Natural killer cell (primary cell): ENCODE measurements at regions not wholly inside any gene's neighbourhood (a gene's known extent, or its start where the extent isn't known, plus 50 kb on each side); places are given as distances from the start of the nearest gene placed in this dataset.

ENCODE experiments used
- ATAC-seq, 3 donors: fragments of 150-1000 bp in 2 of 3; fragments of 200-7000 bp in 1 of 3; cut with Tn5 transposase; 1 replicate in 1 of 3; 2 replicates in 2 of 3; pipeline ENCODE4 v1.10.0; 2021; ENCODE audit warnings: mild to moderate bottlenecking in 2 of 3, moderate library complexity in 2 of 3
- DNase-seq, 2 donors: peaks; one replicate each; pipeline versions ENCODE4 v3.0.0 to v3.0.0-alpha.2; 2013 to 2021; ENCODE audit warnings: mixed read lengths in 1 of 2
- H3K27ac ChIP-seq: one replicate; pipeline ENCODE4 v1.5.1; 2013; ENCODE audit warnings: mild to moderate bottlenecking, low read length
- H3K27me3 ChIP-seq: one replicate; pipeline ENCODE4 v1.6.1; 2013; ENCODE audit warnings: low read length; ENCODE audit not compliant: control insufficient read depth, insufficient read depth
- H3K36me3 ChIP-seq: one replicate; pipeline ENCODE4 v1.6.1; 2013; ENCODE audit warnings: low read length; ENCODE audit not compliant: control insufficient read depth, insufficient read depth
- H3K4me1 ChIP-seq: one replicate; pipeline ENCODE4 v1.6.1; 2013; ENCODE audit warnings: low read length; ENCODE audit not compliant: control insufficient read depth, insufficient read depth
- H3K4me3 ChIP-seq: one replicate; pipeline ENCODE4 v1.5.1; 2013; ENCODE audit warnings: low read length
- H3K9me3 ChIP-seq: one replicate; pipeline ENCODE4 v1.6.1; 2013; ENCODE audit warnings: low read length; ENCODE audit not compliant: control insufficient read depth, insufficient read depth
- H3K27ac Mint-ChIP-seq, 2 donors: one replicate each; pipeline ENCODE4 v1.8.0; 2022; ENCODE audit warnings: mild to moderate bottlenecking in 2 of 2, mixed read lengths in 2 of 2, moderate library complexity in 1 of 2
- H3K27me3 Mint-ChIP-seq, 2 donors: one replicate each; pipeline ENCODE4 v1.8.0; 2022; ENCODE audit warnings: low read depth in 2 of 2, mixed read lengths in 2 of 2
- H3K36me3 Mint-ChIP-seq: one replicate; pipeline ENCODE4 v1.8.0; 2022; ENCODE audit warnings: mixed read lengths
- H3K4me1 Mint-ChIP-seq, 2 donors: one replicate each; pipeline ENCODE4 v1.8.0; 2022; ENCODE audit warnings: mixed read lengths in 2 of 2
- H3K4me3 Mint-ChIP-seq: one replicate; pipeline ENCODE4 v1.8.0; 2022; ENCODE audit warnings: mild to moderate bottlenecking, moderate library complexity, mixed read lengths
- H3K9me3 Mint-ChIP-seq, 2 donors: one replicate each; pipeline ENCODE4 v1.8.0; 2022; ENCODE audit warnings: mixed read lengths in 2 of 2
- WGBS: methylation state at CpG from one replicate; pipeline ENCODE4 v1.1.7; 2013; ENCODE audit warnings: missing lambda C conversion rate; ENCODE audit not compliant: insufficient coverage; 5-methylcytosine and 5-hydroxymethylcytosine counted together
- intact Hi-C: fragments of 100-400 bp; cut with micrococcal nuclease; formaldehyde crosslinking; loops from one replicate; pipeline ENCODE4 v1.14.2; 2022
- TF ChIP-seq, protein P1 (sequence below): fragments of 200-600 bp; IDR thresholded peaks from one replicate; pipeline ENCODE4 v1.8.0; 2022; ENCODE audit warnings: antibody characterized with exemption

DNA sequence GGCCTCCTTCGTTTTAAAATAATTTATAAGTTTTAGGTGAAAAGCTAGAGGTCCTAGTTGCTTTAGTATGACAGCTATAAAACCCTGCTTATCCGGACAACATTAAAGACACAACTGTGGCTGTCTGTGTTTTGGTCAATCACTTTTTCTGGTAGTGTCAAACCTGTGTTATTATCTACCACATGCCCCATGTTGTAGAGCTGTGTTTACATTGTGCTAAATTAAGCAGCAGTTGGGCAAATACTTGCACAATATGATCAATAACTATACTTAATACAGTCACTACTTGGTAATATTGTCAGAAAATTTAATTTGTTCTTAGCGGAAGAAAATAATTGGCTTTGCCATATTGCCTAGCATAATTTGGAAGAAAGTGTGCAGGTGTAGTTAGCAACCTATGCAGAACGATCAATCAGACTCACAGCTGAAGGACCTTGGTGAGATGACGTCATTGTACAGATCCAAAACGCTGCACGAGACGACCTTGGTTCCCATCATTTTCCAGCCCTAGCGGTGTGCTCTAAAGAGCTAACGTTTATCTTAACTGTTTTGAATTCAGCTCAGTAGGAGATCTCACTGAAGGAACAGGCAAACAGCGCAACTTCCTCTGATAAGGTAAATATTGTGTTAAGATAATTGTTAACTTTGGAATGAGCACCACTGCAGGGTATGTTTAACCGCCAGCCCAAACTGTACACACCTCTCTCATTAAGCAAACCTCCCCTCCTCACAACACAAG lies 476.6 kb downstream of the IRS2 start:
- H3K27ac ChIP-seq: no peak overlapping the region
- WGBS: 83% methylated on average over 11 of the region's 12 CpGs
- H3K36me3 ChIP-seq: no peaks in the 10 kb centered on the region
- Mint-ChIP-seq H3K4me3 (no peak overlapping the region), H3K36me3 (no peaks in the 10 kb centered on the region), H3K27me3 (peaks cover 5 to 7% of the 10 kb centered on the region in 2 donors), H3K27ac (no peak overlapping the region), H3K9me3 (no peaks in the 10 kb centered on the region), H3K4me1 (no peaks in the 10 kb centered on the region)
- TF ChIP-seq, protein P1, sequence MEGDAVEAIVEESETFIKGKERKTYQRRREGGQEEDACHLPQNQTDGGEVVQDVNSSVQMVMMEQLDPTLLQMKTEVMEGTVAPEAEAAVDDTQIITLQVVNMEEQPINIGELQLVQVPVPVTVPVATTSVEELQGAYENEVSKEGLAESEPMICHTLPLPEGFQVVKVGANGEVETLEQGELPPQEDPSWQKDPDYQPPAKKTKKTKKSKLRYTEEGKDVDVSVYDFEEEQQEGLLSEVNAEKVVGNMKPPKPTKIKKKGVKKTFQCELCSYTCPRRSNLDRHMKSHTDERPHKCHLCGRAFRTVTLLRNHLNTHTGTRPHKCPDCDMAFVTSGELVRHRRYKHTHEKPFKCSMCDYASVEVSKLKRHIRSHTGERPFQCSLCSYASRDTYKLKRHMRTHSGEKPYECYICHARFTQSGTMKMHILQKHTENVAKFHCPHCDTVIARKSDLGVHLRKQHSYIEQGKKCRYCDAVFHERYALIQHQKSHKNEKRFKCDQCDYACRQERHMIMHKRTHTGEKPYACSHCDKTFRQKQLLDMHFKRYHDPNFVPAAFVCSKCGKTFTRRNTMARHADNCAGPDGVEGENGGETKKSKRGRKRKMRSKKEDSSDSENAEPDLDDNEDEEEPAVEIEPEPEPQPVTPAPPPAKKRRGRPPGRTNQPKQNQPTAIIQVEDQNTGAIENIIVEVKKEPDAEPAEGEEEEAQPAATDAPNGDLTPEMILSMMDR: no peak
- H3K27me3 ChIP-seq: no peaks in the 10 kb centered on the region
- no peaks in the 10 kb centered on the region for H3K4me1 ChIP-seq
- H3K9me3 ChIP-seq: no peaks in the 10 kb centered on the region
- H3K4me3 ChIP-seq: no peak overlapping the region
- ATAC-seq: no peak
- DNase-seq: no peak
- intact Hi-C loops: no loop called here

DNA sequence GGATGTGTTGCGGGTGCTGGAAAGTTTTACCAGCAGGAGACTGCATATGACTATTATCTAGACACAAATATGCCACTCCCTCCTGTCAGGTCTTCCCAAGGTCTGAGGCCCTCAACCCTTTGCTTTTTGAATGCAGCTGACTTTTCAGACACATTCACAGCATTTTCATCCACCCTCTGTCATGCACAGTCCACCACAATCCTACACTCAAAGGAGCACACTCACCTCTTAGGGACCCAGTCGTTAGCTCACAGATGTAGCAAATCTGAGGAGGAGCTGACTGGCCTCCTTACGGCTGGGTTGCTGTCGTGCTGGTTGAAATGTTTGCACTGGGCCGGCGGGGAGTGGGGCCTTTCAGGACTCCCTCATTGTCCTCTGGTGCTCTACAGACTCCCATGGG lies 479.4 kb downstream of the IRS2 start:
- Mint-ChIP-seq H3K36me3 (no peaks in the 10 kb centered on the region), H3K4me1 (no peaks in the 10 kb centered on the region), H3K4me3 (no peak overlapping the region), H3K9me3 (no peaks in the 10 kb centered on the region), H3K27me3 (peaks cover 4 to 7% of the 10 kb centered on the region in 2 donors), H3K27ac (no peak overlapping the region)
- Histone ChIP-seq H3K4me3 (no peak overlapping the region), H3K27ac (no peak overlapping the region), H3K4me1 (no peaks in the 10 kb centered on the region), H3K9me3 (no peaks in the 10 kb centered on the region), H3K27me3 (no peaks in the 10 kb centered on the region), H3K36me3 (no peaks in the 10 kb centered on the region)
- WGBS: 88% methylated on average over 6 of the region's 6 CpGs
- TF ChIP-seq, protein P1: no peak
- ATAC-seq: no peak
- intact Hi-C loops: no loop called here
- no peak for DNase-seq

DNA sequence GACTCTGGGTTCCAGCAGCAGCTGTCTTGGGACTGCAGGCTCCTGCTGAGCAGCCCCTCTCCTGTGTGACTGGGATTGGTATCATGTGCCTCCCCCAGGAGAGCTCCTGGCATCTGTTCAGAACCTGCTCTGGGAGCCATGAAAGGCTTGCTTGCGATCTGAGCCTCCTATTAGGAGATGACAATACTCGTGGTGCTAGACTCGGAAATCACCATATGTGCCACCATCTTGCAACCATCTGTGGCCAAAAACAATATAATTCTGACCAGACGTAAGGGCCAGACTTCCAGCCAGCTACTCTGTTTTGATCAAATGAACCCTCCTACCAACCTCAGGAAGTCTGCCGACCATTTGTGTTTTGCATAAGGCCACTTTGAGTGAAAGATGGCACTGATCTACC lies 484.7 kb downstream of the IRS2 start:
- no peak for DNase-seq
- no peak for ATAC-seq
- Mint-ChIP-seq H3K27ac (no peak overlapping the region), H3K36me3 (no peaks in the 10 kb centered on the region), H3K4me1 (no peaks in the 10 kb centered on the region), H3K9me3 (no peaks in the 10 kb centered on the region), H3K27me3 (peaks cover 0 to 10% of the 10 kb centered on the region in 2 donors), H3K4me3 (no peak overlapping the region)
- H3K36me3 ChIP-seq: no peaks in the 10 kb centered on the region
- H3K4me3 ChIP-seq: no peak overlapping the region
- no peak overlapping the region for H3K27ac ChIP-seq
- intact Hi-C loops: no loop called here
- WGBS: 86% methylated on average over 5 of the region's 5 CpGs
- TF ChIP-seq, protein P1: no peak
- H3K27me3 ChIP-seq: no peaks in the 10 kb centered on the region
- no peaks in the 10 kb centered on the region for H3K9me3 ChIP-seq
- H3K4me1 ChIP-seq: no peaks in the 10 kb centered on the region

DNA sequence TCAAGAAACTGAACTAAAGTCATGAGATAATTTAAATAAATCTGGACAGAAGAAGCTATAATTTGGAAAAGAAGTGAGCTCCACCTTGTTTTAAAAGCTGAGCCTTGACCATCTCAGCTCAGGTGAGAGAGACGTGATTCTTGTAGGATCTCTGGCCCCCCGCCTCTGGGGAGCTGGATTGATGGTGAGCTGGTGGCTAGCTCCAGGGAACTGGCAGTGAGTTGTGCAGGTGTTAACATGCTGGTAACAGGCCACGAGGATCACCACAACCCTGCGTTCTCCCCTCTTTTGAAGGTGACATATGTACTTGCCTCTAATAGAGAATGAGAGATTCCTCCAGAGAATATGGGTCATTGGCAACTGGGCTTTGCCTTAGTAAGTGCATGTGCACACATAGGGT lies 485.1 kb downstream of the IRS2 start:
- H3K4me3 Mint-ChIP-seq: no peak overlapping the region

More for the DNA sequence above, 485.1 kb downstream of the IRS2 start:
- Mint-ChIP-seq H3K4me1 (no peaks in the 10 kb centered on the region), H3K27ac (no peak overlapping the region), H3K36me3 (no peaks in the 10 kb centered on the region), H3K9me3 (no peaks in the 10 kb centered on the region), H3K27me3 (peaks cover 0 to 10% of the 10 kb centered on the region in 2 donors)
- WGBS: 83% methylated on average over 4 of the region's 4 CpGs
- intact Hi-C loops: no loop called here
- no peaks in the 10 kb centered on the region for H3K9me3 ChIP-seq
- H3K36me3 ChIP-seq: no peaks in the 10 kb centered on the region
- no peak overlapping the region for H3K4me3 ChIP-seq
- DNase-seq (no peak), ATAC-seq (no peak)
- no peaks in the 10 kb centered on the region for H3K27me3 ChIP-seq
- H3K4me1 ChIP-seq: no peaks in the 10 kb centered on the region
- TF ChIP-seq, protein P1: no peak
- no peak overlapping the region for H3K27ac ChIP-seq
